ENCODE measurements at regions not wholly inside any gene's neighbourhood (a gene's known extent, or its start where the extent isn't known, plus 50 kb on each side); places are given as distances from the start of the nearest gene placed in this dataset.

- WGBS (ENCODE audit: insufficient coverage, low lambda C conversion rate) = no CpG with 5 or more reads among the region's 18 CpGs
- H3K27ac ChIP-seq (ENCODE audit: low read length) = no peak overlapping the region
- H3K9me3 ChIP-seq (ENCODE audit: control insufficient read depth, low read depth, low read length) = peaks cover 5% of the 10 kb centered on the region
- H3K36me3 ChIP-seq (ENCODE audit: control insufficient read depth, insufficient read depth, low read length) = no peaks in the 10 kb centered on the region
- no peak overlapping the region for H3K4me3 ChIP-seq (ENCODE audit: low read length)
- no peaks in the 10 kb centered on the region for H3K4me1 ChIP-seq (ENCODE audit: control insufficient read depth, insufficient read depth, low read length)
- H3K27me3 ChIP-seq (ENCODE audit: control insufficient read depth, insufficient read depth, low read length) = no peaks in the 10 kb centered on the region
- DNase-seq = no peak
Observed at GRCh38 chr2:14255135-14255820, 377.2 kb upstream of the LRATD1 start.

- H3K27me3 ChIP-seq (ENCODE audit: control insufficient read depth, insufficient read depth, low read length) = no peaks in the 10 kb centered on the region
- no peak for DNase-seq
- H3K27ac ChIP-seq (ENCODE audit: low read length) = no peak overlapping the region
- peaks cover 5% of the 10 kb centered on the region for H3K9me3 ChIP-seq (ENCODE audit: control insufficient read depth, low read depth, low read length)
- 80% methylated on average over 1 of the region's 5 CpGs for WGBS (ENCODE audit: insufficient coverage, low lambda C conversion rate)
- H3K36me3 ChIP-seq (ENCODE audit: control insufficient read depth, insufficient read depth, low read length) = no peaks in the 10 kb centered on the region
- no peak overlapping the region for H3K4me3 ChIP-seq (ENCODE audit: low read length)
- H3K4me1 ChIP-seq (ENCODE audit: control insufficient read depth, insufficient read depth, low read length) = no peaks in the 10 kb centered on the region
Observed at GRCh38 chr2:14256890-14257289, 375.6 kb upstream of the LRATD1 start.

GRCh38 chr2:14257801-14258507 is 374.6 kb upstream of the LRATD1 start:
- Histone ChIP-seq H3K27me3 (ENCODE audit: control insufficient read depth, insufficient read depth, low read length) (no peaks in the 10 kb centered on the region), H3K4me3 (ENCODE audit: low read length) (no peak overlapping the region), H3K9me3 (ENCODE audit: control insufficient read depth, low read depth, low read length) (peaks cover 5% of the 10 kb centered on the region), H3K27ac (ENCODE audit: low read length) (no peak overlapping the region), H3K4me1 (ENCODE audit: control insufficient read depth, insufficient read depth, low read length) (no peaks in the 10 kb centered on the region), H3K36me3 (ENCODE audit: control insufficient read depth, insufficient read depth, low read length) (no peaks in the 10 kb centered on the region)
- DNase-seq = no peak

- DNase-seq = no peak
- H3K4me3 ChIP-seq (ENCODE audit: low read length) = no peak overlapping the region
- no peaks in the 10 kb centered on the region for H3K27me3 ChIP-seq (ENCODE audit: control insufficient read depth, insufficient read depth, low read length)
- H3K4me1 ChIP-seq (ENCODE audit: control insufficient read depth, insufficient read depth, low read length) = no peaks in the 10 kb centered on the region
- H3K36me3 ChIP-seq (ENCODE audit: control insufficient read depth, insufficient read depth, low read length) = no peaks in the 10 kb centered on the region
- H3K27ac ChIP-seq (ENCODE audit: low read length) = no peak overlapping the region
- H3K9me3 ChIP-seq (ENCODE audit: control insufficient read depth, low read depth, low read length) = no peaks in the 10 kb centered on the region
Observed at GRCh38 chr2:14261771-14262170, 370.7 kb upstream of the LRATD1 start.

GRCh38 chr2:14263053-14263452 is 369.5 kb upstream of the LRATD1 start:
- no peak for DNase-seq
- Histone ChIP-seq H3K27ac (ENCODE audit: low read length) (no peak overlapping the region), H3K4me3 (ENCODE audit: low read length) (no peak overlapping the region), H3K4me1 (ENCODE audit: control insufficient read depth, insufficient read depth, low read length) (no peaks in the 10 kb centered on the region), H3K36me3 (ENCODE audit: control insufficient read depth, insufficient read depth, low read length) (no peaks in the 10 kb centered on the region), H3K9me3 (ENCODE audit: control insufficient read depth, low read depth, low read length) (no peaks in the 10 kb centered on the region), H3K27me3 (ENCODE audit: control insufficient read depth, insufficient read depth, low read length) (no peaks in the 10 kb centered on the region)

- no peak overlapping the region for H3K27ac ChIP-seq (ENCODE audit: low read length)
- no peak overlapping the region for H3K4me3 ChIP-seq (ENCODE audit: low read length)
- DNase-seq = no peak
- no peaks in the 10 kb centered on the region for H3K9me3 ChIP-seq (ENCODE audit: control insufficient read depth, low read depth, low read length)
- no peaks in the 10 kb centered on the region for H3K4me1 ChIP-seq (ENCODE audit: control insufficient read depth, insufficient read depth, low read length)
- no CpG with 5 or more reads among the region's 5 CpGs for WGBS (ENCODE audit: insufficient coverage, low lambda C conversion rate)
- no peaks in the 10 kb centered on the region for H3K36me3 ChIP-seq (ENCODE audit: control insufficient read depth, insufficient read depth, low read length)
- H3K27me3 ChIP-seq (ENCODE audit: control insufficient read depth, insufficient read depth, low read length) = no peaks in the 10 kb centered on the region
Observed at GRCh38 chr2:14270036-14270582, 362.4 kb upstream of the LRATD1 start.

- no peaks in the 10 kb centered on the region for H3K27me3 ChIP-seq (ENCODE audit: control insufficient read depth, insufficient read depth, low read length)
- no peaks in the 10 kb centered on the region for H3K36me3 ChIP-seq (ENCODE audit: control insufficient read depth, insufficient read depth, low read length)
- no peak overlapping the region for H3K27ac ChIP-seq (ENCODE audit: low read length)
- H3K9me3 ChIP-seq (ENCODE audit: control insufficient read depth, low read depth, low read length) = no peaks in the 10 kb centered on the region
- DNase-seq = peak in 1 of 2 donors; percentile 63
- 30% methylated on average over 4 of the region's 4 CpGs for WGBS (ENCODE audit: insufficient coverage, low lambda C conversion rate)
- H3K4me3 ChIP-seq (ENCODE audit: low read length) = no peak overlapping the region
- H3K4me1 ChIP-seq (ENCODE audit: control insufficient read depth, insufficient read depth, low read length) = no peaks in the 10 kb centered on the region
Observed at GRCh38 chr2:14272396-14273075, 360.0 kb upstream of the LRATD1 start.

- WGBS (ENCODE audit: insufficient coverage, low lambda C conversion rate) = no CpG with 5 or more reads among the region's 1 CpG
- Histone ChIP-seq H3K4me1 (ENCODE audit: control insufficient read depth, insufficient read depth, low read length) (no peaks in the 10 kb centered on the region), H3K27ac (ENCODE audit: low read length) (no peak overlapping the region), H3K4me3 (ENCODE audit: low read length) (no peak overlapping the region), H3K27me3 (ENCODE audit: control insufficient read depth, insufficient read depth, low read length) (no peaks in the 10 kb centered on the region), H3K9me3 (ENCODE audit: control insufficient read depth, low read depth, low read length) (no peaks in the 10 kb centered on the region), H3K36me3 (ENCODE audit: control insufficient read depth, insufficient read depth, low read length) (no peaks in the 10 kb centered on the region)
- no peak for DNase-seq
Observed at GRCh38 chr2:14273650-14274049, 358.9 kb upstream of the LRATD1 start.

- Histone ChIP-seq H3K9me3 (ENCODE audit: control insufficient read depth, low read depth, low read length) (no peaks in the 10 kb centered on the region), H3K27me3 (ENCODE audit: control insufficient read depth, insufficient read depth, low read length) (no peaks in the 10 kb centered on the region), H3K27ac (ENCODE audit: low read length) (no peak overlapping the region), H3K36me3 (ENCODE audit: control insufficient read depth, insufficient read depth, low read length) (no peaks in the 10 kb centered on the region), H3K4me3 (ENCODE audit: low read length) (no peak overlapping the region), H3K4me1 (ENCODE audit: control insufficient read depth, insufficient read depth, low read length) (no peaks in the 10 kb centered on the region)
- DNase-seq = no peak
Observed at GRCh38 chr2:14284244-14284643, 348.3 kb upstream of the LRATD1 start.

- H3K4me1 ChIP-seq (ENCODE audit: control insufficient read depth, insufficient read depth, low read length) = no peaks in the 10 kb centered on the region
- DNase-seq = peak in 1 of 2 donors; percentile 19
- WGBS (ENCODE audit: insufficient coverage, low lambda C conversion rate) = no CpG with 5 or more reads among the region's 1 CpG
- H3K9me3 ChIP-seq (ENCODE audit: control insufficient read depth, low read depth, low read length) = no peaks in the 10 kb centered on the region
- H3K36me3 ChIP-seq (ENCODE audit: control insufficient read depth, insufficient read depth, low read length) = no peaks in the 10 kb centered on the region
- no peaks in the 10 kb centered on the region for H3K27me3 ChIP-seq (ENCODE audit: control insufficient read depth, insufficient read depth, low read length)
- H3K4me3 ChIP-seq (ENCODE audit: low read length) = no peak overlapping the region
- no peak overlapping the region for H3K27ac ChIP-seq (ENCODE audit: low read length)
Observed at GRCh38 chr2:14285812-14286211, 346.7 kb upstream of the LRATD1 start.
